NB4 (cell line): ENCODE measurements at regions not wholly inside any gene's neighbourhood (a gene's known extent, or its start where the extent isn't known, plus 50 kb on each side); places are given as distances from the start of the nearest gene placed in this dataset.
"Not testable (repeated sequence)": the region's sequence is repeated elsewhere in the genome, so short reads cannot be mapped to it uniquely, and the experiment has no call there.

ENCODE experiments used
- DNase-seq: peaks from one replicate; pipeline ENCODE4 v3.0.0; 2010; ENCODE audit warnings: low read depth
- H3K4me3 ChIP-seq: one replicate; pipeline ENCODE4 v1.5.1; 2011; ENCODE audit warnings: mild to moderate bottlenecking, low read depth, low read length, moderate library complexity
- MYC ChIP-seq: IDR thresholded peaks from 2 replicates; pipeline ENCODE4 v1.6.1; 2011; ENCODE audit warnings: low read depth, low read length
- POLR2A ChIP-seq: IDR thresholded peaks from 2 replicates; pipeline ENCODE4 v1.6.1; 2011; ENCODE audit warnings: mild to moderate bottlenecking; ENCODE audit not compliant: insufficient read length; ENCODE audit errors: extremely low read depth
- TF ChIP-seq, protein P1 (sequence below): IDR thresholded peaks from 2 replicates; pipeline ENCODE4 v1.6.1; 2011; ENCODE audit warnings: low read depth, low read length
- TF ChIP-seq, protein P2 (sequence below): IDR thresholded peaks from one replicate; pipeline ENCODE4 v1.5.1; 2012; ENCODE audit warnings: low read depth, low read length

DNA sequence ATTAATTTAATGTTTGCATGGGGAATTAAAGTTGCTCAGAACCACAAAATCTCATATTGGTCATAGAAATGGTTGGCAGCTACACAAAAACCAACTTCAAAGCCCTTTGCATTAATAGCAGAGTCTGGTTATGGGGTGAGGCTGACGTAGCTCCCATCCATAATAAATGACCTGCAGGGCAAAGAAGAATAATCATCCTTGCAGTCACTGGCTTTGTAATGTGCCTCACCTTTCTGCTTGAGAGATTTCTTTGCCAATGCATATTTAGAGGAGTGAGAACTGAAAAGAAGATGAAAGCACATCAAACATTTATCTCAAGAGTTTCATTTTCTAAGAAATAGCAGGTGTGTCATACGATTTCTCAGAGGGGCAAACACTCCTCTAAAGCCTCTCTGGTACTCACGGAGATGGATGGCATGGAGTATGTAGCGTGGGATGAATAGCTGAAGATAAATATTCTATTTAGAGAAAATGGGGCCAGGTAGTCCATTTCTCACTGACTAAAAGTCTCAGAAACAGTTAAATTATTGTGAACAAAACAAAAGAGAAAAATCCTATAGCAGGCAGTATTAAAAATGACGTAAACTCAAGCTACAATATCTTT, 1491.9 kb downstream of the FAM181B start:
- H3K4me3 ChIP-seq: no peak overlapping the region
- no peak for DNase-seq
- TF ChIP-seq, protein P1, sequence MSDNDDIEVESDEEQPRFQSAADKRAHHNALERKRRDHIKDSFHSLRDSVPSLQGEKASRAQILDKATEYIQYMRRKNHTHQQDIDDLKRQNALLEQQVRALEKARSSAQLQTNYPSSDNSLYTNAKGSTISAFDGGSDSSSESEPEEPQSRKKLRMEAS: no peak
- TF ChIP-seq, protein P2, sequence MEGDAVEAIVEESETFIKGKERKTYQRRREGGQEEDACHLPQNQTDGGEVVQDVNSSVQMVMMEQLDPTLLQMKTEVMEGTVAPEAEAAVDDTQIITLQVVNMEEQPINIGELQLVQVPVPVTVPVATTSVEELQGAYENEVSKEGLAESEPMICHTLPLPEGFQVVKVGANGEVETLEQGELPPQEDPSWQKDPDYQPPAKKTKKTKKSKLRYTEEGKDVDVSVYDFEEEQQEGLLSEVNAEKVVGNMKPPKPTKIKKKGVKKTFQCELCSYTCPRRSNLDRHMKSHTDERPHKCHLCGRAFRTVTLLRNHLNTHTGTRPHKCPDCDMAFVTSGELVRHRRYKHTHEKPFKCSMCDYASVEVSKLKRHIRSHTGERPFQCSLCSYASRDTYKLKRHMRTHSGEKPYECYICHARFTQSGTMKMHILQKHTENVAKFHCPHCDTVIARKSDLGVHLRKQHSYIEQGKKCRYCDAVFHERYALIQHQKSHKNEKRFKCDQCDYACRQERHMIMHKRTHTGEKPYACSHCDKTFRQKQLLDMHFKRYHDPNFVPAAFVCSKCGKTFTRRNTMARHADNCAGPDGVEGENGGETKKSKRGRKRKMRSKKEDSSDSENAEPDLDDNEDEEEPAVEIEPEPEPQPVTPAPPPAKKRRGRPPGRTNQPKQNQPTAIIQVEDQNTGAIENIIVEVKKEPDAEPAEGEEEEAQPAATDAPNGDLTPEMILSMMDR: no peak
- no peak for TF ChIP-seq POLR2A
- no peak for TF ChIP-seq MYC

DNA sequence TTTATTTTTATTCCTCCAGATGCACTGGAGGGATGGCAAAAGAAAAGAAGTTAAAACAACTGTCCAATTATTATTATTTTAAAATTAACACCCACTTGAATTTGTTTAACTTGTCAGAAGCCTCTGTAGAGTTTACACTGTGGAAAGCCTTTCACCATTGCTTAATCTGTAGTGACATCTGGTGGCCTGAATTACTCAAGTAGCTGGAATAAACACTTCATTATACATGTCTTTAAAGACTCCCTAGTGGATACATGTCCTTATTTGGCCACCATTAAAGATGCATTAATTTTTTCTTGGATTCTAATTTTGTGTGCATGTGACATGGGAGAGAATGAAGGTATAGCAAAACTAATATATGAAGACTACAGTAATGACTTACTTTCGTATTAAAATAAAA, 1496.5 kb downstream of the FAM181B start:
- DNase-seq: peak; percentile 66
- TF ChIP-seq, protein P2: peak; percentile 21
- TF ChIP-seq MYC: no peak
- no peak overlapping the region for H3K4me3 ChIP-seq

DNA sequence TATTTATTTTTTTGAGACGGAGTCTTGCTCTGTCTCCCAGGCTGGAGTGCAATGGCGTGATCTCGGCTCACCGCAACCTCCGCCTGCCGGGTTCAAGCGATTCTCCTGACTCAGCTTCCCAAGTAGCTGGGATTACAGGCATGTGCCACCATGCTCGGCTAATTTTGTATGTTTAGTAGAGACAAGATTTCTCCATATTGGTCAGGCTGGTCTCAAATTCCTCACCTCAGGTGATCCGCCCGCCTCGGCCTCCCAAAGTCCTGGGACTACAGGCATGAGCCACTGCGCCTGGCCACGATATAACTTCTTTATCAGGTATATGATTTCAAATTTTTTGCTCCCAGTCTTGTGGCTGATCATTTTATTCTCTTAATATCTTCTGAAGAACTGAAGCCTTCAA, 1506.3 kb downstream of the FAM181B start:
- not testable (repeated sequence) for H3K4me3 ChIP-seq, DNase-seq

DNA sequence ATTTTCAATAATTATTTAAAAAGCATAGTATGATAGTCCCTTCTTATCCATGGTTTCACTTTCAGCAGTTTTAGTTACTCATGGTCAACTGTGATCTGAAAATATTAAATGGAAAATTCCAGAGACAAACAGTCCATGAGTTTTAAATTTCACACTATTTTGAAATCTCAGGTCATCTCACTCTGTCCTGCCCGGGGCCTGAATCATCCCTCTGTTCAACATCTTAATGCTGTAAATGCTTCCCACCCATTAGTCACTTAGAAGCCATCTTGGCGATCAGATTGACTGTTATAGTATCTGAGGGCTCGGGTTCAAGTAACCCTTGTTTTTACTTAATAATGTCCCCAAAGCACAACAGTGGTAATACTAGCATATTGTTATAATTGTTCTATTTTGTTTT, 1509.3 kb downstream of the FAM181B start:
- H3K4me3 ChIP-seq: no peak overlapping the region
- TF ChIP-seq MYC (no peak), POLR2A (no peak)
- TF ChIP-seq, protein P1: no peak
- TF ChIP-seq, protein P2: no peak
- no peak for DNase-seq

DNA sequence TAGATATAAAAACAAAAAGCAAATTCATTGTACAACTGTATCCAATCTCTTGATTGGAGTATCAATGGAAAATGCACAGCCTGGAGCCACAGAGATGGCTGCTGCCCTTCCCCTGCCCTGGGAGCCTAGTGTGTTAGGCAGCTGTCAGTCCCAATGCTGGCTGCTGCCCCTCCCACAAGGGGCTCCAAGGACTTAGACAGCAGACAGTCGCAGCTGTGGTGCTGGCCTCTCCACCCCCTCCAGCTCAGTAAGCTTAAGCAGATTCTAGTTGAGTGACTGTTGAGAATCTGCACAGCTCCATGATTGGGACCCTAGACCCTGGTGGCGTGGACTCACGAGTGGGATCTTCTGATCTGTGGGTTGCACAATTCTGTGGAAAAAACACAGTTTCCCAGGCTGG, 1511.2 kb downstream of the FAM181B start:
- TF ChIP-seq, protein P2: no peak
- TF ChIP-seq MYC: no peak
- TF ChIP-seq, protein P1: no peak
- no peak for TF ChIP-seq POLR2A
- H3K4me3 ChIP-seq: no peak overlapping the region
- no peak for DNase-seq

DNA sequence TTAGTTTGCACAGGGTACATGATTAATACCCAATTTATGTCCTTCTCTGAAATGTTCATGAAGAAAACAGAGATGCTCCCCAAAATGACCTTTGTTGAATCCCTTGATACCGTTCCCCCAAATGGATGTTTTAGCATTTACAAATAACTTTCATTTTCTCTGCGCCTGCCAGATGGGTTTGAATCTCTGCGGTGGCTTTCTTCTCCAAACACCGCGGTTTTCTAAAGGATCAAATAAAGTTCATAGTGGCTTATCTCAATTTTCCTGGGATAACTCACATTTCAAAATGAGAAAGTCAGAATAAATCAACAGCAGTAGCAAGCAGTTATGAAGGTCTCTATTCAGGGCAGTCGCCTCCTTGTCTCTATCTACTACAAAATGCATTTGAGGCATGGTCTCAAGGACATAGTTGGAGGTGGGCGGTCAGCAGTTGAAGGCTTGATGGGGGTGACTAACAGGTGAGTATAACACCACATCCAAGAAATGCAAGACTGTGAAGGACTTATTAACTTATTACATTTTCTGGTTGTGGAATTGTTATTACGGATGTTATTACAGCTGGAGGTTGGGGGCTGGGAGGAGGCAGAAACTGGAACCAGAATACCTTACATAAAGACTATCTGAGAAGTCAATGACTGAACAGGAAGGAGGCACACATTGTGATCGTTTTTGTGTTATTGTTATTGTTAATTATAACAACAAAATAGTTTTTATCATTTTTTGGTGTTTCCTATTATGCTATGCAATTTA, 1513.3 kb downstream of the FAM181B start:
- TF ChIP-seq, protein P2: no peak
- TF ChIP-seq POLR2A: no peak
- TF ChIP-seq, protein P1: no peak
- no peak for TF ChIP-seq MYC
- DNase-seq: no peak
- H3K4me3 ChIP-seq: no peak overlapping the region
